ENCODE measurements at regions not wholly inside any gene's neighbourhood (a gene's known extent, or its start where the extent isn't known, plus 50 kb on each side); places are given as distances from the start of the nearest gene placed in this dataset.

DNA sequence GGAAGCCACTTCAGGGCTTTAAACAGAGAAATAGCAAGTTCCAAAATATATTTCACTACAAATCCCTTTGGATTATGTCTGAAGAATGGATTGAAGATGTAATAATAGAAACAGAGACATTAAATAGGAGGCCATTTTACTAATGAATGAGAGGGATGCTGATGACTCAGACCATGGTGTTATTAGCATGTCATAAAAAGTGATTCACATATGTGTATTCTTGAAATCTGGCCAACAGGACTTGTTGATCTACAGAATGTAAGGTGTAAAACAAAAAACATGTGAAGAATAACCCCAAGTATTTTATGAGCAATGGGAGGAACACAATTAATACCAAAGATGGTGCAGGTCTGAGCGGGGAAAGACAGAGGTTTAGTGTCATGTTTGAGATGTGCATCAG lies 873.7 kb downstream of the SLITRK5 start:
- H2AFZ ChIP-seq (ENCODE audit: low read depth, low read length) = no peak overlapping the region
- CTCF ChIA-PET (ENCODE audit: low intra/inter-chr PET ratio) = no interaction called here
- FAIRE-seq (no peak), DNase-seq (ENCODE audit: extremely low read depth in 1 of 4, low spot score in 3 of 4) (no peak), ATAC-seq (no peak)
- H3K36me3 ChIP-seq (ENCODE audit: control insufficient read depth, insufficient read depth, low read length) = no peaks in the 10 kb centered on the region
- H3K9ac ChIP-seq (ENCODE audit: insufficient read depth in 1 of 2, low read depth in 2 of 2, low read length in 2 of 2) = no peak overlapping the region
- H3K79me2 ChIP-seq (ENCODE audit: control insufficient read depth, insufficient read depth, low read length) = no peaks in the 10 kb centered on the region
- TF ChIP-seq ZEB2 (IDR thresholded peaks at IDR 0.05) (no peak), HMGN3 (IDR thresholded peaks at IDR 0.05; ENCODE audit: borderline replicate concordance, extremely low read depth, insufficient read length, low read depth, low read length) (no peak), DACH1 (IDR thresholded peaks at IDR 0.05; ENCODE audit: partially characterized antibody) (no peak), ELF4 (CRISPR knock-in tag; IDR thresholded peaks at IDR 0.05) (no peak), MECOM (CRISPR knock-in tag; IDR thresholded peaks at IDR 0.05) (no peak), HNRNPUL1 (IDR thresholded peaks at IDR 0.05; ENCODE audit: low read length) (no peak), EGR1 (conservative IDR thresholded peaks at IDR 0.05) (no peak), JUND (IDR thresholded peaks at IDR 0.05; ENCODE audit: borderline replicate concordance, low read depth, low read length) (no peak), JUND (tag; IDR thresholded peaks at IDR 0.05; ENCODE audit: borderline replicate concordance, low read depth, low read length) (no peak)
- TF ChIP-seq, protein P1, sequence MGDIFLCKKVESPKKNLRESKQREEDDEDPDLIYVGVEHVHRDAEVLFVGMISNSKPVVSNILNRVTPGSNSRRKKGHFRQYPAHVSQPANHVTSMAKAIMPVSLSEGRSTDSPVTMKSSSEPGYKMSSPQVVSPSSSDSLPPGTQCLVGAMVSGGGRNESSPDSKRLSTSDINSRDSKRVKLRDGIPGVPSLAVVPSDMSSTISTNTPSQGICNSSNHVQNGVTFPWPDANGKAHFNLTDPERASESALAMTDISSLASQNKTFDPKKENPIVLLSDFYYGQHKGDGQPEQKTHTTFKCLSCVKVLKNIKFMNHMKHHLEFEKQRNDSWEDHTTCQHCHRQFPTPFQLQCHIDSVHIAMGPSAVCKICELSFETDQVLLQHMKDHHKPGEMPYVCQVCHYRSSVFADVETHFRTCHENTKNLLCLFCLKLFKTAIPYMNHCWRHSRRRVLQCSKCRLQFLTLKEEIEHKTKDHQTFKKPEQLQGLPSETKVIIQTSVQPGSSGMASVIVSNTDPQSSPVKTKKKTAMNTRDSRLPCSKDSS (IDR thresholded peaks at IDR 0.05; ENCODE audit: low read depth, partially characterized antibody) = no peak
- TF ChIP-seq, protein P2, sequence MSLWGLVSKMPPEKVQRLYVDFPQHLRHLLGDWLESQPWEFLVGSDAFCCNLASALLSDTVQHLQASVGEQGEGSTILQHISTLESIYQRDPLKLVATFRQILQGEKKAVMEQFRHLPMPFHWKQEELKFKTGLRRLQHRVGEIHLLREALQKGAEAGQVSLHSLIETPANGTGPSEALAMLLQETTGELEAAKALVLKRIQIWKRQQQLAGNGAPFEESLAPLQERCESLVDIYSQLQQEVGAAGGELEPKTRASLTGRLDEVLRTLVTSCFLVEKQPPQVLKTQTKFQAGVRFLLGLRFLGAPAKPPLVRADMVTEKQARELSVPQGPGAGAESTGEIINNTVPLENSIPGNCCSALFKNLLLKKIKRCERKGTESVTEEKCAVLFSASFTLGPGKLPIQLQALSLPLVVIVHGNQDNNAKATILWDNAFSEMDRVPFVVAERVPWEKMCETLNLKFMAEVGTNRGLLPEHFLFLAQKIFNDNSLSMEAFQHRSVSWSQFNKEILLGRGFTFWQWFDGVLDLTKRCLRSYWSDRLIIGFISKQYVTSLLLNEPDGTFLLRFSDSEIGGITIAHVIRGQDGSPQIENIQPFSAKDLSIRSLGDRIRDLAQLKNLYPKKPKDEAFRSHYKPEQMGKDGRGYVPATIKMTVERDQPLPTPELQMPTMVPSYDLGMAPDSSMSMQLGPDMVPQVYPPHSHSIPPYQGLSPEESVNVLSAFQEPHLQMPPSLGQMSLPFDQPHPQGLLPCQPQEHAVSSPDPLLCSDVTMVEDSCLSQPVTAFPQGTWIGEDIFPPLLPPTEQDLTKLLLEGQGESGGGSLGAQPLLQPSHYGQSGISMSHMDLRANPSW (CRISPR knock-in tag; IDR thresholded peaks at IDR 0.05) = no peak
- TF ChIP-seq, protein P3, sequence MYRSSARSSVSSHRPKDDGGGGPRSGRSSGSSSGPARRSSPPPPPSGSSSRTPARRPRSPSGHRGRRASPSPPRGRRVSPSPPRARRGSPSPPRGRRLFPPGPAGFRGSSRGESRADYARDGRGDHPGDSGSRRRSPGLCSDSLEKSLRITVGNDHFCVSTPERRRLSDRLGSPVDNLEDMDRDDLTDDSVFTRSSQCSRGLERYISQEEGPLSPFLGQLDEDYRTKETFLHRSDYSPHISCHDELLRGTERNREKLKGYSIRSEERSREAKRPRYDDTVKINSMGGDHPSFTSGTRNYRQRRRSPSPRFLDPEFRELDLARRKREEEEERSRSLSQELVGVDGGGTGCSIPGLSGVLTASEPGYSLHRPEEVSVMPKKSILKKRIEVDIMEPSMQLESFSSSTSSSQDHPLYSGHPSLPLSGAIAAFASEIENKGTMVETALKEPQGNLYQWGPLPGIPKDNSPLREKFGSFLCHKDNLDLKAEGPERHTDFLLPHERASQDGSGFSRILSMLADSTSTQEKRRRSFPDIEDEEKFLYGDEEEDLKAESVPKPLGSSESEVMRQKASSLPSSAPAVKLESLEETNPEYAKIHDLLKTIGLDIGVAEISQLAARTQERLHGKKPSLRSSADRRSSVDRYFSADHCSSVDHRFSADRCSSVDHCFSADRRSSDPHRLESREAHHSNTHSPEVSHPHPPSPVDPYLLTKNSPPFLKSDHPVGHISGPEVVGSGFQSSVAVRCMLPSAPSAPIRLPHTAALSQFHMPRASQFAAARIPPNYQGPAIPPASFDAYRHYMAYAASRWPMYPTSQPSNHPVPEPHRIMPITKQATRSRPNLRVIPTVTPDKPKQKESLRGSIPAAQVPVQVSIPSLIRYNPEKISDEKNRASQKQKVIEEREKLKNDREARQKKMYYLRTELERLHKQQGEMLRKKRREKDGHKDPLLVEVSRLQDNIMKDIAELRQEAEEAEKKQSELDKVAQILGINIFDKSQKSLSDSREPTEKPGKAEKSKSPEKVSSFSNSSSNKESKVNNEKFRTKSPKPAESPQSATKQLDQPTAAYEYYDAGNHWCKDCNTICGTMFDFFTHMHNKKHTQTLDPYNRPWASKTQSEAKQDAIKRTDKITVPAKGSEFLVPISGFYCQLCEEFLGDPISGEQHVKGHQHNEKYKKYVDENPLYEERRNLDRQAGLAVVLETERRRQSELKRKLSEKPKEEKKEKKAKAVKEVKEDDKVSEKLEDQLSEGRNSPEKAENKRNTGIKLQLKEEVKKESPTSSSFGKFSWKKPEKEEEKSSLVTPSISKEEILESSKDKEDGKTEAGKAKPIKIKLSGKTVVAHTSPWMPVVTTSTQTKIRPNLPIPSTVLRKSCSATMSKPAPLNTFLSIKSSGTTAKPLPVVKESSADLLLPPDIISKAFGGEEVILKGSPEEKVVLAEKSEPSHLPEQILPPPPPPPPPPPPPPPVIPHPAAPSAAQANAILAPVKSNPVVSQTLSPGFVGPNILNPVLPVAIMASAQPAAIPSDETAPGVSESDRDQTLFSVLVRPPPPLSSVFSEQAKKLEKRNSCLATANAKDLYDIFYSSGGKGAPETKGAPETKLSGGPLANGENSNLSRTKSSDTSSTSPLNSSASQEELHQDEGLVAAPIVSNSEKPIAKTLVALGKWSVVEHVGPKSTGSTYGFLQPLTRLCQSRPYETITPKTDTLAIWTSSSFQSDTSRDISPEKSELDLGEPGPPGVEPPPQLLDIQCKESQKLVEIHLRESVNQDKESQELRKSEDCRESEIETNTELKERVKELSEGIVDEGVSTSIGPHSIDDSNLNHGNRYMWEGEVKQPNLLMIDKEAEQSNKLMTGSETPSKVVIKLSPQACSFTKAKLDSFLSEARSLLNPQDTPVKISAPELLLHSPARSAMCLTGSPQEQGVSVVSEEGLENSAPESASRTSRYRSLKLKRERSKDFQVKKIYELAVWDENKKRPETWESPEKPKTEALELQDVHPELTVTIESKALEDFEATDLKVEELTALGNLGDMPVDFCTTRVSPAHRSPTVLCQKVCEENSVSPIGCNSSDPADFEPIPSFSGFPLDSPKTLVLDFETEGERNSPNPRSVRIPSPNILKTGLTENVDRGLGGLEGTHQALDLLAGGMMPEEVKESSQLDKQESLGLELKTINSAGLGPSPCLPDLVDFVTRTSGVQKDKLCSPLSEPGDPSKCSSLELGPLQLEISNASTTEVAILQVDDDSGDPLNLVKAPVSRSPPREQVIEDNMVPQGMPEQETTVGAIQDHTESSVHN (IDR thresholded peaks at IDR 0.05; ENCODE audit: borderline replicate concordance in 1 of 2, low read depth in 1 of 2) = no peak
- no peak overlapping the region for H3K4me3 ChIP-seq
- no peaks in the 10 kb centered on the region for H3K4me1 ChIP-seq (replicated peaks in 1 of 2; ENCODE audit: control insufficient read depth in 2 of 2, insufficient read depth in 2 of 2, low read length in 2 of 2)
- no peak overlapping the region for H3K4me2 ChIP-seq (ENCODE audit: insufficient read depth, low read length)
- no peaks in the 10 kb centered on the region for H3K9me1 ChIP-seq (ENCODE audit: control insufficient read depth, insufficient read depth, low read length)
- no peaks in the 10 kb centered on the region for H3K9me3 ChIP-seq (replicated peaks; ENCODE audit: control insufficient read depth, insufficient read depth, low read depth, low read length)
- WGBS (ENCODE audit: insufficient coverage, low coverage, missing lambda C conversion rate) = 0% methylated on average over 1 of the region's 1 CpG
- in situ Hi-C loops (cut with MboI) (no loop called here), intact Hi-C loops (cut with micrococcal nuclease) (no loop called here)
- BruUV-seq (replicated peaks) = no TSS peak
- POLR2A ChIA-PET = no interaction called here
- H3K27ac ChIP-seq (ENCODE audit: extremely low read depth, low read depth, low read length) = no peak overlapping the region
- no peaks in the 10 kb centered on the region for H3K27me3 ChIP-seq (ENCODE audit: control insufficient read depth in 2 of 2, insufficient read depth in 2 of 2, low read length in 2 of 2)
- H4K20me1 ChIP-seq (replicated peaks; ENCODE audit: control insufficient read depth, insufficient read depth, low read length) = no peaks in the 10 kb centered on the region

Data from K562 (cell line).